ENCODE measurements at regions not wholly inside any gene's neighbourhood (a gene's known extent, or its start where the extent isn't known, plus 50 kb on each side); places are given as distances from the start of the nearest gene placed in this dataset.

DNA sequence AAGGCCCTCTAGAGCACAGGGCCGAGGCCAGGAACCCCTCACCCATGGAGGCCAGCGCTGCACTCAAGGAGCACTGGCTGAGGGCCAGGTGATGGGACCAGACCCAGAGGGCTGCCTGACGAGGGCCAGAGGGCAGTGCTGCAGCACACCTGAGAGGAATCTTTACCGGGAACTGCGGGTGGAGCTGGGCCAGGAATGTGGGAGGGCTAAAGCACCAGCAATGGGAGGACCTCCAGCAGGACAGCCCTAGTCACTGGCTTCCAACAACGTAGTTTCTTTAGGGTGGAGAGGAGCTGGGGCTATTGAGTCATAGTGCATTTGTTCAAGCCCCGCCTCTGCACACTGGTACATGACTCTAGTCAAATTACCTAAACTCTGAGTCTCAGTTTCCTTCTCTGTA, 143.4 kb downstream of the TMEM17 start:
- no peak for TF ChIP-seq RORB (CRISPR knock-in tag; IDR thresholded peaks at IDR 0.05)
- TF ChIP-seq, protein P1, sequence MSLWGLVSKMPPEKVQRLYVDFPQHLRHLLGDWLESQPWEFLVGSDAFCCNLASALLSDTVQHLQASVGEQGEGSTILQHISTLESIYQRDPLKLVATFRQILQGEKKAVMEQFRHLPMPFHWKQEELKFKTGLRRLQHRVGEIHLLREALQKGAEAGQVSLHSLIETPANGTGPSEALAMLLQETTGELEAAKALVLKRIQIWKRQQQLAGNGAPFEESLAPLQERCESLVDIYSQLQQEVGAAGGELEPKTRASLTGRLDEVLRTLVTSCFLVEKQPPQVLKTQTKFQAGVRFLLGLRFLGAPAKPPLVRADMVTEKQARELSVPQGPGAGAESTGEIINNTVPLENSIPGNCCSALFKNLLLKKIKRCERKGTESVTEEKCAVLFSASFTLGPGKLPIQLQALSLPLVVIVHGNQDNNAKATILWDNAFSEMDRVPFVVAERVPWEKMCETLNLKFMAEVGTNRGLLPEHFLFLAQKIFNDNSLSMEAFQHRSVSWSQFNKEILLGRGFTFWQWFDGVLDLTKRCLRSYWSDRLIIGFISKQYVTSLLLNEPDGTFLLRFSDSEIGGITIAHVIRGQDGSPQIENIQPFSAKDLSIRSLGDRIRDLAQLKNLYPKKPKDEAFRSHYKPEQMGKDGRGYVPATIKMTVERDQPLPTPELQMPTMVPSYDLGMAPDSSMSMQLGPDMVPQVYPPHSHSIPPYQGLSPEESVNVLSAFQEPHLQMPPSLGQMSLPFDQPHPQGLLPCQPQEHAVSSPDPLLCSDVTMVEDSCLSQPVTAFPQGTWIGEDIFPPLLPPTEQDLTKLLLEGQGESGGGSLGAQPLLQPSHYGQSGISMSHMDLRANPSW (CRISPR knock-in tag; conservative IDR thresholded peaks at IDR 0.05; ENCODE audit: low read depth): no peak
- TF ChIP-seq, protein P2, sequence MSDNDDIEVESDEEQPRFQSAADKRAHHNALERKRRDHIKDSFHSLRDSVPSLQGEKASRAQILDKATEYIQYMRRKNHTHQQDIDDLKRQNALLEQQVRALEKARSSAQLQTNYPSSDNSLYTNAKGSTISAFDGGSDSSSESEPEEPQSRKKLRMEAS (CRISPR knock-in tag; IDR thresholded peaks at IDR 0.05): no peak

Measured in WTC11 (cell line).